ENCODE measurements at regions not wholly inside any gene's neighbourhood (a gene's known extent, or its start where the extent isn't known, plus 50 kb on each side); places are given as distances from the start of the nearest gene placed in this dataset.
"Not testable (repeated sequence)": the region's sequence is repeated elsewhere in the genome, so short reads cannot be mapped to it uniquely, and the experiment has no call there.

DNA sequence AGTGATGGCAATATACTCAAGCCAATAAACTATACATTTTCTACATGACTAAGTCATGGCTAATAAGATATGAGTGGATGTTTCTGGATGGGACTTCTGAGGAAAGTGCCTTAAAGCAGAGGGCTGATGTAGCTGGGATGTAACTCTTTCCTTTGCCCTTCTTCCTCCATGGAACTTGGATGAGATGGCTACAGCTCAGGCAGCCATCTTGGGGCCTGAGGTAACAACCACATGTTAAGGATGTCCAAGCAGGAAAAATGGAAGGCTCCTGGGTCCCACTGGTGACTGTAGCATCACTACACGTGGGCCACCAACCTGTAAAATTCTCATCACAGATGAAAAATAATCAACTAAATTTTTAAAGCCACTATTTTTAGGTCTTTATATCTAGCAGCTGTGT, 54.4 kb upstream of the GRIP1 start:
- DNase-seq: no peak

DNA sequence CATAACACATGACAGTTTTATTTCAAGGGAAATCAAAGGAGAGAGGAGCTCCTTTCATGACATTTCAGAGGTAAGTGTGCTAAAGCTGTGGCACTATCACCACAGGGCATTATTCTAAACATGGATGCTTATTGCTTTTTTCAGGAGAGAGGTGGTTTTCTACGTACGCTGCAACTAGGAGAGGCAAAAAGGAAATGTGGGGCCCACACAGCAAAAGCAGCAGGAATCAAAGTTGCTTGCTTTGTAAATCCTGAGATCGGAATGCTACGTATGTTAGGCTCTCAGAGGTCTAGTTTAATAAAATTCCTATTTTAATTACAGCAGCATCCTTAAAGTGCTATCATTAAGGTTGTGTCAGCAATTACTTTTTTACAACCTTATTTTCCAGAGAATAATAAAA, 55.0 kb upstream of the GRIP1 start:
- no peak for DNase-seq

DNA sequence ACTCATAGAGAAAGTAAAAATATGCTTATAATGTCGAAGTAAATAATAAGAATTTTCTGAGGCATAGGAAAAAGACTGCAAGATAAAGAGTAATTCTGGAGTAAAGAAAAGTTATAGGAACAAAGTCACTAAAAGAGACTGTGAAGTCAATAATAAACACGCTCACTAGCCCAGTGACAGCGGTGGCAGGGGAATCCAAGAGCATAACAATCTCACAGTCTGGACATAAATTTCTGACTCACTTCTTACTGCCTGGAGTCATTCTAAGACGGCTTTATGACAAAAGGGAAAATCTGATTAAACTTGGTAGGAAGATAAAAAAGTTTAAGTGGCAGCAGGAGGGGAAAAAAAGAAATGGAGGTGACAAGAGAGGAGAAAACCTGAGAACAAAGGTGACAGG, 56.4 kb upstream of the GRIP1 start:
- no peak for DNase-seq

DNA sequence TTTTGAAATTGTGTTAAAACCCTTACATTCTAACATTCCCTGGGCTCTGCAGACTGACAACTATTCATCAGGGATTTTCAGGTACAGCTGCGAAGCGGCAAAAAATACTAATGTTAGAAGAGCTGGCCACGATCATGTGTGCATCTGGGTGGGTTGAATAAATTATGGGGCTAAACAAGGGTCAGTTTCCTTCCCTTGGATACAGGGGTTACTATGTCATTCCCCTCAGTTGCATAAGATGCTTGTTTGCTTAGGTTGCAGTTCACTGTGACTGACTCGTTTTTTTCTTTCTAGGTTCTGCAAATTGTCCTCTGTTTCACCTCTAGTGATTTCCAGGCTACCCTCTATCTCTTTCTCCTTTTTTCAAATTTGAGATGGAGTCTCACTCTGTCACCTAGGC, 58.1 kb upstream of the GRIP1 start:
- DNase-seq: no peak

DNA sequence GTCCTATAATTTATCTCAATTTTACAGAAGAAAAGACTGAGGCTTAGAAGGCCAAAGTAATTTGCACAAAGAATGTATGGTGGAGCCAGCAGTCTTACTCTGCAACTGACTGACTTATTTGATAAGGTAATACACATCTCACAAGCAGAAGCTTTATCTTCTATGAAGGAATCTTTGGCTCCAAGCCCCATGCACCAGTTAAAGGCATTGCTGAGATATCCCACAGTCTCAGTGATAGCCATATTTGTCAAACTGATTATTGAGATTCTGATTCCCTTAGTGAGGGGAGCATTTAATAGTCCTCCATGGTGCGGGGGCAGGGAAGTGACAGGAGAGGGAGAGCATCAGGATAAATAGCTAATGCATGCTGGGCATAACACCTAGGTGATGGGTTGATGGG, 60.4 kb upstream of the GRIP1 start:
- DNase-seq: no peak

DNA sequence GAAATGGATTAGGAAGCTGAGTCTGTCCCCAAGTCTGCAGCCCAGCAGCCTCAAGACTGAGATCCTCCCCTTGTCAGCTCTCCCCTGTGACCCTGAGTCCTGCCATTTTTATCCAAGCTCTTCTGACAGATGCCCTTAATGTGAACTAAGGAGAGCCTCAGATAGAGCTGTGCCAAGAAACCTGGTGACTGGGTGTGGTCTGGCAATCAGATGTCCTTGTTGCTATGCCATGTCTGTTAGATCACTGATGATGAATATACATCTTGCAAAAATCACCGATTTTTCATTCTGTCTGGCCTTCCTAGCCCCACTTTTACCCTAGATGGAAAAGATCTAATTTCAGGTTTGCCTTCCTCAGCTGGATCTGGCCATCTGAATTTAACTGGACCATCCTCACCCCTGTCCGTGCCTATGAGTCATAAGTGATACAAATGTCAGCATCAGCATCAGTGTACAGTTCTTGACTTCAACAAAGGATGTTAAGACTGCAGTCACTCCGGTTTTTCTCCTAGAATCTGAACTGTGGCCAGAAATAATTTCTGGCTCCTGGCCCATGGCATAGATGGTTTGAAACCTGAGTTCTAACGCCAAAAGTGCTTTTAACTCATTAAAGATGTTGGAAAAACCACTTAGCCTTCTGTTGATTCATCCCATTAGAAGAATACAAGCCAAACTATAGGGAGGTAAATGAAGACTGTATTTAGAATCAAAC, 61.2 kb upstream of the GRIP1 start:
- no peak for DNase-seq

DNA sequence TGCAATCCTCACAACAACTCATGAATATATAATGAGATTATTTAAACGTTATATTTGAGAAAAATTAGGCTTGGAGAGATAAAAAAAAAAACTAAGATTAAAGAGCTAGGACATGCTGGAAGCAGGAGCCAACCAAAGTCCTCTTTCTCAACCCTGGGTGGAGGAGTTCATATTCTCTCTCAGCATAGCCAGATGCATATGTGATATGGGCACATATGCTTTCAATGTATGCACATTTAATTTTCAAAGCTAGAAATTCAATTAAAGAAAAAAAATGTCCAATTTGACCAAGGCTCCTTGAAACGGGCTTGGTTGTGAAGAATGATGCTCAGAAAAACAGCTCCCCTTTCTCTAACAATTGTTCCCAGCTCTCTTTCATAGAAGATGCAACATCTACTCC, 61.9 kb upstream of the GRIP1 start:
- no peak for DNase-seq

DNA sequence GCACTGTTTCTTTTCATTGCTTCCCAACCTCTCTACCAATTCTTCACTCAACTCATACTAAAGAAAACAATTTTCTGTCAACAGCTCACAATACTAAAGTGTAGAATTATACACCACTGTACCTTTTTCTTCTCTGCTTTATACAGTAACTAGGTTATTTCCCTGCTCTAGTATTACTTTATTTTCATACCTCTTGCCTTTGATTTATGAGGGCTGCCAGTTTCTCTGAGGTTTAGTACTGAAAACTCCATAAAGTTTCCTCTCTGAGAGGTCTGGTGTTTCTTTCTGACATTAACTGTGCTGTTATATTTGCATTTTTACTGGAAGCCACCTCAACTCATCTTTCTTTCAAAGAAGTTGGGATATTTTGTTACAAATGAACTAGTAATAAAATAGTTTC, 63.0 kb upstream of the GRIP1 start:
- no peak for DNase-seq

DNA sequence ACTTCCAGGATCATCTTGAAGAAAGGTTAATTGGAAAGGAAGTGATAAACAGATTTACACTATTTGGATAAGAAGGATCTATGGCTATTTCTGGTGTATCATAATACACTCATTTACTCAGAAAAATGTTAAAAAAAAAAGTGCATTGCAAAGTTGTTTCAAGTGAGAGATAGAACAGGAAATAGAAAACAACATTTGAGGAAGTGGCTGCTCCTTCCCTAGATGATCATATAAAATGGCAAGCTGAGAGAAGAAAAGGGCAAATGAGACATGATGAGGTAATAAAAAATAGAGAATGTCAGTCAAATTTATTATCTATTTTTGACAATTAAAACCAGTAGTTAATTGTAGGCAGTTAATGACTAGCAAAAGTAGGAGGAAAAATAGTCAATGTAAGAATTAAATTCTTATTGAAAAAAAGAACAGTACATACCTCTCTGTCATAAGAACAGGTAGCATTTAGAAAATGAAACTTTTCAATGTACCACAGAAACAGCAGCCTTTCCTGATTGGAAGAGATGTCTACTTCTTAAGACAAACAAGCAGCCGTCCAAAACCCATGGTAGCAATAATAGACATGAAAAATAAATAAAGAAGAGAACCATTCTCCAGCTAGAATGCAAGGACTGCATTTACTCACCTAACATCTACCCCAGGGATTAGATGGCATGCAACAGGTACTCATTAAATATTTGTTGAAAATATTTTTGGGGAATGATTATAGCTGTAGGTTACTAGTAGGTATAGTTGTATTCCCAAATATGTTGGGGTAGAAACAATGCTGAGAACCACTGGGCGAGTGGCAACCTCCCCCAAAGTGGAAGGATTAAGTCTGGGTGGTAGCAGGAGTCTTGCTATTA, 63.9 kb upstream of the GRIP1 start:
- no peak for DNase-seq

DNA sequence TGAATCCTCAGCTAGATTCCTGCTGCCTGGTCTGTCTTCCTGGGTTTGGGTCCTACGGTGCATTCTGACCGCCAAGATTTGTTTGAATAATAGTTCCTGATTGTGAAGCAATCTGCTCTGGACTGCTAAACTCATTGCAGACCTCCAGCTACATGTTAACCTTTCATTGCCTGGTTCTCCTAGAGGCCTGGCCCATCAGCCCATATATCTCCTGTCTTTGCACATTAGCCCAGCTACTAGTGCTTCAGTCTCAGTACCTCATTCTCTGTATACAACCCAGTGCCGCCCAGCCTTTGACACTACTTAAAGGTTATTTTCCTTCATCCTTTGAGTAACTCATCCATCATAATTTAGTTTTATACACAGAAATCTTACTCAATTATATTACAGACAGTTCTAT, 65.6 kb upstream of the GRIP1 start:
- no peak for DNase-seq

DNA sequence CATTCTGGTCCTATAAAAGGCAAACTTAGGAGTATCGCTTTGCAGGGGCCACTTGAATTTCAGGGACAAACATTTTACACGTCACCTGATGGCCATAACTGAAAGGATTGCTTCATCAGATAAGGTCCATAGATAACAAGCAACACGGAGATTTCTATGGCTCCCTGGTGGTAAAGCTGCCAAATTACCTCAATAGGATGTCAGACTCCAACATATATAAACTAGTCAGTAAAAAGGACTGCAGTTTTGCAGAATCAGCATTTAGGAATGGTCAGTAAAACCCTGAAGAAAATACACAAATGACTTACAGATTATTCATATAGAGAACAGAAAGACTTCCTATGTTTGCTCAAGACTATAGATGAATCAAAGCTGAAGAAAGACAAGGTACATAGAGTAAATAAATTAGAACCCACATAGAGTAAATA, 66.1 kb upstream of the GRIP1 start:
- DNase-seq: no peak

DNA sequence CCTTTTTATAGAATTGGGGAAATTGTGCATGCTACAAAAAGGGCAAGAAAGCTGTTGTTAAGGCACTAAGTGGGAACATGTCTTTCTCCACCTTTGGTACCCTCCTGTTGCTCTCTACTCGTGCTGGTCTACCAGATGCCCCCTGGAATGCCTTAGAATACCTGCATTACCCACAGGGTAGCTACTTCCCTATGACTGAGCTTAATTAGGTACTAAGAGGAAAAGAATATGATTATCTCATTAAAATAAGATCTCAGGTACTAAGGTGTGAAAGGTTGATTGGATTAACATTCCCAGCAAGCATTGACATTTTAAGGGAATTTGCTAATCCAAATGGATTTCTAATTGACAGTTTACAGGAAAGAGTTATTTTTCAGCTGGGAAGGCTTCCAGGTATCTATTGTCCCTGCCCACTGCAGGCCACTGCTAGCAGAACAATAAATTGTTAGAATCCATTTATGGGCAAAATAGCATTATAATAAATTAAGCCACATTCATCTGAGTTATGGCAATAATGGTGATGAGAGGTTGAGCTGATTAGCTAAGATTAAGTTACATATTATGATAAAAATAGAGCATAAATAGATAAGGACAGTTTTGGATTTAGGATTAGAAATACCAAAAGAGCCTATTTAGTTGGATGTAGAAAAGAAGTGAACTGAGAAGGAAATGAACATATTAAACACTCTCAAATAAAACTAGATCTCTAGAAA, 67.8 kb upstream of the GRIP1 start:
- no peak for DNase-seq

DNA sequence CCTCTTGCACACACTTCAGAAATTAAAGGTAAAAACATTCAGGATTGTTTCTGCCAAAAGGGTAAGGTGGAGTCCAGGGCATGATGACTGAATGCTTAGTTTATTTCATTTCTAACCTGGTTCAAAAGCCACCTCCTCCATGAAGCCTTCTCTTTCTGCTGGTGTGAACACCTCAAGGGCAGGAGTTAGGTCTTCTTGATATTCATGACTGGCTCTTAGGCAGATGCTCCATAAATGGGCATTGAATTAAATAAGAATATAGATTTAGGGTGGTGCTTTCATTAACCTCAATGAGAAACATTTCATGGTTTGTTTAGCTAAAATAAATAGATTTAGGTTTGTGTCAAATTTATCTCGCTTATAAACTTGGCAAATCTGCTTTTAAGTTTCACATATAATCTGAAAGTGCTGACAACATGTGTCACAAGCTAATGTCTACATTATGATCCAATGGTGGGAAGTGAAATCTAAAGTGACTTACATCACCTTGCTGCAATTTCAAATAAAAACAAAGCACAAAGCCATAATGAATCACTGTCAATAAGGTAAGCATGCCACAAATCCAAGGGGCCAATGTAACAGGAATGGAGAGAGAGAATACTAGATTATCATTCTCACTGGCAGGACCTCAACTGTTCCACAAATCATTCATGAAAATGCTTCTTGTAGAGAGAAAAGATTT, 72.7 kb upstream of the GRIP1 start:
- no peak for DNase-seq

DNA sequence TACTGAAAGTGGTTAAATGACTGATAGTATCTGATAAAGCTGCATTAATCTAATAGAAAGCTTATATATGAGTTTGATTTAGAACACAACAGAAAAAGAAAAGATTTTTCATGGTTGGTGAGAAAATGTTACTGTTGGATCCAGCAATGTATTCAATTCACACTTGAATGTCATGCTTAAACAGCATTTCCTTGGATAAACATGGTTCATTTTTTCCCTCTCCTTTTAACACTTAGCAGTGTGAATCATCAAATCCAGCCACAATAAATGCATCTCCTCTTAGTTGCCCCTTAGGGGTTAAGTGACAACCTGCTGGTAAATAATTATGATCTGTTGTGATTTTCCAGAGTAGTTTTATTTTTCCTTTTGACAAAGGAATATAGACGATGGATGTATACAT, 74.9 kb upstream of the GRIP1 start:
- no peak for DNase-seq

DNA sequence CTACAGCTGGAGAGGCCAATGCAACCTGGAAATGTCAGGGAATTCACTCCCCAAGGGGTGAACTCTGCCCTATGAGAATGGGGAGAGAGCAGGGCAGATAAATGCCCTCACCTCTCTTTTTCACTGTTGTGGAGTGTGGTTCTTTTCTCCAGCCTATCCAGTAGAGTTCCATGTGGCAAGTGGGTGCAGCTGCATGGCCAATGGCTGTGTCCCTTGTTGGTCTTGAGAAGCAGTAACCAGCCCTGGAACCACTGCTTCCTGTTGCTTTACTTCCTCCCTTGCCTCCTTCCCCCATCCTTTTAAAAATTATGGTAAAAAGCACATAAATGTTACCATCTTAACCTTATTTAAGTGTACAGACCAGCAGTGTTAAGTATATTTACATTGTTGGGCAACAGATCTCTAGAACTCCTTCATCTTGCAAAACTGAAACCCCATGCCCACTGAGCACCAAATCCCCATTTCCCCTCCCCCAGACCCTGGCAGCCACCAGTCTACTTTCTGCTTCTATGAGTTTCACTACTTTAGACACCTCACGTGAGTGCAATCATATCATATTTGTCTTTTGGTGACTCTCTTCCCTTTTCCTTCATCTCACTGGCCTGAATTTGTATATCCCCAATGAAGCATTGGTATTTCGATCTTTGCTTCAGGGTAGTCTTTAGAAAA, 77.0 kb upstream of the GRIP1 start:
- DNase-seq: no peak

DNA sequence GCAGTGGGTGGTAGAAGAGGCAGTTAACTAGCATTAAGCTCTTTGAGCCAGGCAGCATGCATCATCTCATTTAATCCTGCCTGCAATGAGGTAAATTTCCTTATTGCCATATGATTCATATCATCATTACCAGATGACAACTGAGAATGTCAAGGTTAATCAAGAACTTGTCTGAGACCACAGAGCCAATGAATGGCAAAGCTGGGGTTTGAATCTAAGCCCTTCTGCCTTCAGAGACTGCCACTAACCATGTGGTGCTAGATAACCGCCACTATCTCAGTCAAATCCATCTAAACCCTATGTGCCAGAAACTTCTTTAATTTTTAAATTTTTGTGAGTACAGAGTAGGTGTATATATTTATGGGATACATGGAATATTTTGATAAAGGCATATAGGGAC, 77.8 kb upstream of the GRIP1 start:
- DNase-seq: no peak

DNA sequence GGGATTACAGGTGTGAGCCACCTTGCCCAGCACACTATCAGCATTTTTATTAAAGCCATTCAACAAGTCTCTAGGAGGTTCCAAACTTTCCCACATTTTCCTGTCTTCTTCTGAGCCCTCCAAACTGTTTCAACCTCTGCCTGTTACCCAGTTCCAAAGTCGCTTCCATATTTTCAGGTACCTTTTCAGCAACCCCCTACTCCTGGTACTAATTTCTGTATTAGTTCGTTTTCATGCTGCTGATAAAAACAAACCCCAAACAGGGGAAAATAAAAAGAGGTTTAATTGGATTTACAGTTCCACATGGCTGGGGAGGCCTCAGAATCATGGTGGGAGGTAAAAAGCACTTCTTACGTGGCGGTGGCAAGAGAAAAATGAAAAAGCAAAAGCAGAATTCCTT, 81.2 kb upstream of the GRIP1 start:
- DNase-seq: not testable (repeated sequence)

DNA sequence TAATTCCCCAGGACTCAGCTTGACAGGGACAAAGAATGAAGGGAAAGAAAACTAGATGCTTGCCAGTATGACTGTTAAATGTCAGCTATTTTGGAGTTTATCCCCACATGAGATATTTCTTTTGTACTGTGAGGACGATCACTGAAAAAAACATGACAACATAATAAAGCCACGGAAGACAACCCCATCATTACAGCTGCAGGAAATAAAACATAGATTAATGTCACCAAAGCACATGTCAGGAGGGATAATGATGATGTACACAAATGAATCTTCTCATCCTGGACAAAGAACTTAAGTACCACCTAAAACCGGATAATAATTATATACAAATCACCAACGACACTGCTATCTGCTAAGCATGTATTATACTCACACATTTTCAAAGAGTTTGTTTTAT, 84.6 kb upstream of the GRIP1 start:
- DNase-seq: no peak

DNA sequence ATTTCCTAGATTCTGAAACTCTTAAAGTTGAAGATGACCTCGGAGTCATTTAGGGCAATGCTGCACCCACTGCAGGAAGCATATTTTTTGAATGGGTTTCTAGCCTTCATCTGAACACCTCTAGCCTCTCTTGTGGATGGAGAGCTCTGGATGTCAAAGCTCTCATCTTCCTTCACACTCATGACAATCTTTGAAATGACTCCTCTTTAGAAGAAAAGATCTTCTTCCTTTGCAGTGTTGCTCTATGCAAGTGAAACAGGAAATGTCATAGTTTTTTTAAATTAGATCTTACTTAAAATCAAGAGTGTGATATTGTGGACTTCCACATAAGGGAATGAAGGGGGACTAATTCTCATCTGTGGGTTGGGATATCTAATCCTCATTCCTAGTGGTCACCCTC, 86.3 kb upstream of the GRIP1 start:
- no peak for DNase-seq

DNA sequence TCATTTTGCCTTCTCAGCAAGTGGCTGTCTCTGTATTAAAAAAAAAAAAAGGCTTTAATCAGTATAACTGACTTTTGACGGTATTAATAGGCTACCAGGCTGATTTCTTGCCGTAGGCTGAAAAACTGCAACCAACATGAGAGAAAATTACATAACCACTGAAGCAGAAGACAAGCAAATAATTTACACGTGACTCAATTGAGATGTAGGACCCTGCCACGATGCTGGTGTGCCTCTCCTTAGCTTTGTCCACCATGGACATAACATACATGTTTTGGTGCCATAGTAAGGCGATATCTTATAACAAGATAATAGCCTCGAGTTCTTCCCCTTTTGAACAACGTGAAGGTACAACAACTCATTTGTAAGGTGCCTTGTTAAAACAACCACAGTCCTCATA, 88.7 kb upstream of the GRIP1 start:
- DNase-seq: no peak

DNA sequence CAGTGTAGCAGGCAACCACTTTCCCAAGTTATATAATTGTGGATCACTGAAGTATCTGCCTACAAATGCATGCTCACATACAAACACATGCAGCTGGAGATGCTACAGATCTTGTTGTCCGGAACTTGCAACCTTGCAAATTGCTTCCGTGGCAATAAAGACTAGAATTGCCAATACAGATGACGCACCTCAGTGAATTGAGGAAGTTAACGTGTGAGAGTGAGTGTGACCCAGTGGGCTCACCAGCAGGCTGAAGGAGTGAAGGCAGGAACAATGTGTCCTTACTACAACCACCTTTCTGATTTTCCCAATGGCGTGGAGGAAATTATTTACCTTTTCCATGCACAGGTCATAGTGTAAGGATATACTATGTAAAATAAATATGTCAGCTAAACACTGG, 89.4 kb upstream of the GRIP1 start:
- DNase-seq: no peak

DNA sequence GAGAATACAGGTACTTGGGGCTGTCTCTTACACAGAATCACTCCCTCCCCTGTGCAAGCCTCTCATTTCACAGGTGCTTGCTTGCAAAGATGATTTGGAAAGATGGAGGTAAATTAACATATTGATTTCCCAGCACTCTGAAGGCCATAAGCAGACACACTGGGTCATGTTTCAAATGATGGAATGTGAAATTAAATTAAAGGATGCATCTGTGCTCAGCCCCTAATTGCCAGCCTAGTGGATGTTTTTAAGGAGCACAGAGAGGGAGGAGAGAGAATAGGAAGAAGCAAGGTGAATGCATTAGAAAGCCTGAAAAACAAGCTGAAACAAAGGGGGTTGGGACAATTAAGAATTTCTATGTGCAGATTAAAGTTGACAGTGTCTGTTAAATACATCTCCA, 96.1 kb upstream of the GRIP1 start:
- no peak for DNase-seq

DNA sequence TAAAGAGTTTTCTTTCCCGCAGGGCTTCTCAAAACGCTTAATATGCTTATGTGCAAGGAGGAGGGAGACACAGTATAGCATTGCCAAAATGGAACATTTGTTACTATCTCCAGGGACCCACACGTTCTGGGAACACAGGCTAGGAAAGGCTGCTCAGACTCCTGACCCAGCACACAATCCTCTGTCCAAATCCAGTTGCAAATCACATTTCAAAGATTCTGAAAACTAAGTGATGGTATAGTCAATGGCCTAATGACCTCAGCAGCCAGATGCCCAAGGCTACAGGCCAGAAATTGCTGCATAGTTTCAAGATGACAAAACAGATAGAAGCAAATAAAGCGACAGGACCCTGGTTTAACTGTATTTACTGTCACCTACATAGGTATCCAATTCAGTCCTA, 97.0 kb upstream of the GRIP1 start:
- no peak for DNase-seq
